DND-41 (cell line): ENCODE measurements at regions not wholly inside any gene's neighbourhood (a gene's known extent, or its start where the extent isn't known, plus 50 kb on each side); places are given as distances from the start of the nearest gene placed in this dataset.

ENCODE experiments used
- ATAC-seq: fragments of 200-7000 bp; cut with Tn5 transposase; 3 replicates; pipeline ENCODE4 v1.9.1; 2021; ENCODE audit warnings: low read depth; ENCODE audit not compliant: insufficient read depth
- DNase-seq: peaks from one replicate; pipeline ENCODE4 v3.0.0-alpha.2; 2020
- H2AFZ ChIP-seq: 2 replicates; pipeline ENCODE4 v1.6.0; 2012; ENCODE audit warnings: low read depth, low read length
- H3K27ac ChIP-seq: 2 replicates; pipeline ENCODE4 v1.5.1; 2012; ENCODE audit warnings: low read length, inconsistent platforms
- H3K27me3 ChIP-seq: fragments of 200-600 bp; sonication (generic); 2 replicates; pipeline ENCODE4 v1.6.0; 2012; ENCODE audit warnings: low read length, mild to moderate bottlenecking, inconsistent platforms; ENCODE audit not compliant: insufficient read depth, poor library complexity
- H3K36me3 ChIP-seq: 2 replicates; pipeline ENCODE4 v1.5.1; 2012; ENCODE audit warnings: low read length, inconsistent platforms; ENCODE audit not compliant: insufficient read depth
- H3K4me1 ChIP-seq: 2 replicates; pipeline ENCODE4 v1.5.1; 2012; ENCODE audit warnings: mild to moderate bottlenecking, low read length; ENCODE audit not compliant: insufficient read depth
- H3K4me2 ChIP-seq: 2 replicates; pipeline ENCODE4 v1.6.0; 2012; ENCODE audit warnings: mild to moderate bottlenecking, moderate library complexity, low read length, inconsistent platforms; ENCODE audit not compliant: insufficient read depth
- H3K4me3 ChIP-seq, 2 experiments: fragments of 200-600 bp in 1 of 2; shearing (Covaris generic) in 1 of 2; 2 replicates each; pipeline ENCODE4 v1.5.1; 2012 to 2016; ENCODE audit warnings: inconsistent platforms in 2 of 2, low read length in 2 of 2, mild to moderate bottlenecking in 2 of 2, low read depth in 1 of 2, moderate library complexity in 1 of 2
- H3K79me2 ChIP-seq: 2 replicates; pipeline ENCODE4 v1.6.0; 2012; ENCODE audit warnings: low read length, inconsistent platforms; ENCODE audit not compliant: insufficient read depth
- H3K9ac ChIP-seq: 2 replicates; pipeline ENCODE4 v1.6.0; 2012; ENCODE audit warnings: low read depth, mild to moderate bottlenecking, inconsistent platforms, low read length, moderate library complexity
- H3K9me3 ChIP-seq: 2 replicates; pipeline ENCODE4 v1.5.1; 2012; ENCODE audit warnings: low read length, moderate library complexity, mild to moderate bottlenecking, inconsistent platforms; ENCODE audit not compliant: insufficient read depth, severe bottlenecking
- H4K20me1 ChIP-seq: 2 replicates; pipeline ENCODE4 v1.6.0; 2012; ENCODE audit warnings: low read length; ENCODE audit not compliant: insufficient read depth
- EZH2 ChIP-seq: IDR thresholded peaks from 3 replicates; pipeline ENCODE4 v1.6.1; 2012; ENCODE audit warnings: borderline replicate concordance, low read depth, mild to moderate bottlenecking, moderate library complexity, low read length, inconsistent platforms; ENCODE audit not compliant: severe bottlenecking
- TF ChIP-seq, protein P1 (sequence below): IDR thresholded peaks from 2 replicates; pipeline ENCODE4 v1.5.1; 2012; ENCODE audit warnings: borderline replicate concordance, low read length, moderate library complexity, mild to moderate bottlenecking; ENCODE audit not compliant: poor library complexity, severe bottlenecking; ENCODE audit errors: extremely low read depth

DNA sequence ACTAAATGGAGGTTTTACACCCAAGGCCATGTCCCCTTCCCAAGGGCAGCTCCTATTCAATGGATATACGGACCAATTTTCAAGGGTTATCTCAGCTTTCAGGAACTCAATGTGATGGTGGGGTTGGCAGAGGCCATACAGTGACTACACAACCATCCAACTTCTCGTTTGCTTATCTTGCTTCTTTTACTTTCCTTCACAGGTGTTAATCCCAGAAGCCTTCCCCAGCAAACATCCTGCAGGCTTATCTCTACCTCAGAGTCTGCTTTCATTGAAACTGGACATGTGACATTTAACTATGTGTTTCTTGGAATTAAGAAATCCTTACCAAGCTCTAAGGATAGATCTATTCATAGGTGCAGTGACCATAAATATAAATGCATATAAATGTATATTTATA lies 443.8 kb upstream of the CDH20 start:
- H3K4me3 ChIP-seq: no peak overlapping the region
- no peaks in the 10 kb centered on the region for H3K4me1 ChIP-seq
- no peak overlapping the region for H3K4me2 ChIP-seq
- no peaks in the 10 kb centered on the region for H3K9me3 ChIP-seq
- no peaks in the 10 kb centered on the region for H3K27me3 ChIP-seq
- no peak overlapping the region for H3K9ac ChIP-seq
- TF ChIP-seq, protein P1, sequence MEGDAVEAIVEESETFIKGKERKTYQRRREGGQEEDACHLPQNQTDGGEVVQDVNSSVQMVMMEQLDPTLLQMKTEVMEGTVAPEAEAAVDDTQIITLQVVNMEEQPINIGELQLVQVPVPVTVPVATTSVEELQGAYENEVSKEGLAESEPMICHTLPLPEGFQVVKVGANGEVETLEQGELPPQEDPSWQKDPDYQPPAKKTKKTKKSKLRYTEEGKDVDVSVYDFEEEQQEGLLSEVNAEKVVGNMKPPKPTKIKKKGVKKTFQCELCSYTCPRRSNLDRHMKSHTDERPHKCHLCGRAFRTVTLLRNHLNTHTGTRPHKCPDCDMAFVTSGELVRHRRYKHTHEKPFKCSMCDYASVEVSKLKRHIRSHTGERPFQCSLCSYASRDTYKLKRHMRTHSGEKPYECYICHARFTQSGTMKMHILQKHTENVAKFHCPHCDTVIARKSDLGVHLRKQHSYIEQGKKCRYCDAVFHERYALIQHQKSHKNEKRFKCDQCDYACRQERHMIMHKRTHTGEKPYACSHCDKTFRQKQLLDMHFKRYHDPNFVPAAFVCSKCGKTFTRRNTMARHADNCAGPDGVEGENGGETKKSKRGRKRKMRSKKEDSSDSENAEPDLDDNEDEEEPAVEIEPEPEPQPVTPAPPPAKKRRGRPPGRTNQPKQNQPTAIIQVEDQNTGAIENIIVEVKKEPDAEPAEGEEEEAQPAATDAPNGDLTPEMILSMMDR: no peak
- no peak for TF ChIP-seq EZH2
- H2AFZ ChIP-seq: no peak overlapping the region
- H3K27ac ChIP-seq: no peak overlapping the region
- DNase-seq: no peak
- H3K79me2 ChIP-seq: no peaks in the 10 kb centered on the region
- no peaks in the 10 kb centered on the region for H3K36me3 ChIP-seq
- ATAC-seq: no peak
- no peaks in the 10 kb centered on the region for H4K20me1 ChIP-seq

- Histone ChIP-seq H3K27ac (no peak overlapping the region), H3K4me2 (no peak overlapping the region), H3K4me1 (no peaks in the 10 kb centered on the region), H4K20me1 (no peaks in the 10 kb centered on the region), H3K27me3 (no peaks in the 10 kb centered on the region), H3K4me3 (no peak overlapping the region), H3K79me2 (no peaks in the 10 kb centered on the region), H3K9me3 (no peaks in the 10 kb centered on the region), H2AFZ (no peak overlapping the region), H3K36me3 (no peaks in the 10 kb centered on the region), H3K9ac (no peak overlapping the region)
- no peak for DNase-seq
- TF ChIP-seq EZH2: no peak
- TF ChIP-seq, protein P1: no peak
- no peak for ATAC-seq
Observed at GRCh38 chr18:60891936-60892335, 441.3 kb upstream of the CDH20 start.

DNA sequence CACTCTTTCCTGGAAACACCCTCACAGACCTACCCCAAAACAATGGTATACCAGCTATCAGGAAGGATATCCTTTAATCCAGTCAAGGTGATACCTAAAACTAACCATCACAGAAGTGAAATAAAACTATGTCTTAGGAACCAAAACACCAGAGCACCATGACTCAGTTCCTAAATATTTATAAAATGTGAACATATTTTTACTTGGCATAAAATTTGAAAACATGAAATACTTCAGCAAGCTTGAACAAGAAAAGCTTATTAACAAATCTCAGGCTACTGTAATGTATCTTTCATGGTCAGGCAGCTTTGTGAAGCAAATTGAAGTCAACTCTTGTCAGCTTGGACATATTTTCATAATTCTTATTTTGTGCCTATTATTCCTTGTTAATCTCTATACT lies 440.8 kb upstream of the CDH20 start:
- Histone ChIP-seq H4K20me1 (no peaks in the 10 kb centered on the region), H3K27me3 (no peaks in the 10 kb centered on the region), H2AFZ (no peak overlapping the region), H3K4me3 (no peak overlapping the region), H3K36me3 (no peaks in the 10 kb centered on the region), H3K4me1 (no peaks in the 10 kb centered on the region), H3K79me2 (no peaks in the 10 kb centered on the region), H3K27ac (no peak overlapping the region), H3K4me2 (no peak overlapping the region), H3K9ac (no peak overlapping the region), H3K9me3 (no peaks in the 10 kb centered on the region)
- no peak for ATAC-seq
- TF ChIP-seq, protein P1: no peak
- TF ChIP-seq EZH2: no peak
- DNase-seq: no peak

DNA sequence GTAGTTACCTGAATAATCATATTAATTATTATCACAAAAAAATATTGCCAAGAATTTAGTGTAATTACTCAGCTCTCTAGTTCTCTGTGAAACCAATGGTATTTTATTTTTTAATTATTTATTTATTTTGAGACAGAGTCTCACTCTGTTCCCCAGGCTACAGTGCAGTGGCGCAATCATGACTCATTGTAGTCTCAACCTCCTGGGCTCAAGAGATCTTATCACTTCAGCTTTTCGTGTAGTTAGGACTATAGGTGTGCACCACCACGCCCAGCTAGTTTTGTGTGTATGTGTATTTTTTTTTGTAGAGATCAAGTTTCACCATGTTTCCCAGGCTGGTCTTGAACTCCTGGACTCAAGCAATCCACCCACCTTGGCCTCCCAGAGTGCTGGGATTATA lies 440.4 kb upstream of the CDH20 start:
- no peak for TF ChIP-seq EZH2
- ATAC-seq (no peak), DNase-seq (no peak)
- H3K27ac ChIP-seq: no peak overlapping the region
- H3K4me2 ChIP-seq: no peak overlapping the region
- H3K4me3 ChIP-seq: no peak overlapping the region
- H3K36me3 ChIP-seq: no peaks in the 10 kb centered on the region
- no peaks in the 10 kb centered on the region for H3K9me3 ChIP-seq
- H3K4me1 ChIP-seq: no peaks in the 10 kb centered on the region
- H3K79me2 ChIP-seq: no peaks in the 10 kb centered on the region
- H4K20me1 ChIP-seq: no peaks in the 10 kb centered on the region
- no peak overlapping the region for H2AFZ ChIP-seq
- H3K27me3 ChIP-seq: no peaks in the 10 kb centered on the region
- H3K9ac ChIP-seq: no peak overlapping the region
